ENCODE measurements at regions not wholly inside any gene's neighbourhood (a gene's known extent, or its start where the extent isn't known, plus 50 kb on each side); places are given as distances from the start of the nearest gene placed in this dataset.

- H3K9ac ChIP-seq (ENCODE audit: control insufficient read depth, insufficient read depth, low read length), result no peak overlapping the region
- ChIA-PET SMC1A (ENCODE audit: uncharacterized antibody, unreplicated experiment) (no interaction called here), CTCF (no interaction called here), RAD21 (ENCODE audit: unreplicated experiment) (no interaction called here), POLR2A (no interaction called here)
- H3K4me2 ChIP-seq (ENCODE audit: control insufficient read depth, insufficient read depth), result no peak overlapping the region
- in situ Hi-C loops (cut with MboI) (no loop called here), intact Hi-C loops (cut with micrococcal nuclease; ENCODE audit: unreplicated experiment) (no loop called here)
- no peak overlapping the region for H2AFZ ChIP-seq (ENCODE audit: control insufficient read depth, low read depth, low read length)
- FAIRE-seq (no peak), ATAC-seq (no peak), DNase-seq (ENCODE audit: low read depth, low spot score) (no peak)
- no peak overlapping the region for H3K4me3 ChIP-seq
- WGBS (ENCODE audit: insufficient coverage, insufficient replicate concordance, low lambda C conversion rate, missing lambda C conversion rate), result 12% methylated on average over 2 of the region's 2 CpGs
- no peak overlapping the region for H3K27ac ChIP-seq (ENCODE audit: control insufficient read depth, insufficient read depth)
- H3K36me3 ChIP-seq (ENCODE audit: control insufficient read depth in 2 of 2, insufficient read depth in 2 of 2, low read length in 1 of 2), result no peaks in the 10 kb centered on the region
- no peak for TF ChIP-seq BHLHE40 (IDR thresholded peaks at IDR 0.05; ENCODE audit: borderline replicate concordance in 1 of 2, low read depth in 2 of 2, low read length in 1 of 2)
- no peak for TF ChIP-seq ZNF207 (IDR thresholded peaks at IDR 0.05; ENCODE audit: borderline replicate concordance)
- TF ChIP-seq SUPT20H (IDR thresholded peaks at IDR 0.05; ENCODE audit: borderline replicate concordance, control insufficient read depth, low read depth, low read length), result no peak
- no peak for TF ChIP-seq BRCA1 (IDR thresholded peaks at IDR 0.05; ENCODE audit: low read depth, low read length)
- no peak for TF ChIP-seq POLR2AphosphoS2 (IDR thresholded peaks at IDR 0.05; ENCODE audit: low read depth, low read length)
- no peak for TF ChIP-seq ZSCAN29 (IDR thresholded peaks at IDR 0.05)
- TF ChIP-seq POU2F2 (IDR thresholded peaks at IDR 0.05; ENCODE audit: borderline replicate concordance, low read depth, low read length), result no peak
- no peak for TF ChIP-seq MAX (IDR thresholded peaks at IDR 0.05; ENCODE audit: low read depth, low read length)
- TF ChIP-seq E4F1 (IDR thresholded peaks at IDR 0.05; ENCODE audit: borderline replicate concordance, partially characterized antibody), result no peak
- no peak for TF ChIP-seq POLR2A (IDR thresholded peaks at IDR 0.05; ENCODE audit: low read depth, low read length)
- no peak for TF ChIP-seq BCL3 (IDR thresholded peaks at IDR 0.05; ENCODE audit: borderline replicate concordance, insufficient read depth, low read depth, low read length, poor library complexity, severe bottlenecking)
- TF ChIP-seq CBX3 (IDR thresholded peaks at IDR 0.05; ENCODE audit: borderline replicate concordance, low read depth), result no peak
- TF ChIP-seq PKNOX1 (IDR thresholded peaks at IDR 0.05), result no peak
- TF ChIP-seq MEF2B (IDR thresholded peaks at IDR 0.05; ENCODE audit: partially characterized antibody, poor library complexity, severe bottlenecking), result no peak
- TF ChIP-seq NFYA (IDR thresholded peaks at IDR 0.05; ENCODE audit: borderline replicate concordance, low read depth, low read length), result no peak
- no peak for TF ChIP-seq NFYB (IDR thresholded peaks at IDR 0.05; ENCODE audit: insufficient read depth, low read depth, low read length)
- TF ChIP-seq NKRF (conservative IDR thresholded peaks at IDR 0.05), result no peak
- H3K9me3 ChIP-seq (replicated peaks; ENCODE audit: control insufficient read depth, insufficient read depth, low read length), result no peaks in the 10 kb centered on the region
- H3K4me1 ChIP-seq (ENCODE audit: control insufficient read depth, insufficient read depth, low read length), result no peaks in the 10 kb centered on the region
- H4K20me1 ChIP-seq (ENCODE audit: control insufficient read depth, insufficient read depth), result no peaks in the 10 kb centered on the region
- H3K27me3 ChIP-seq (replicated peaks in 1 of 2; ENCODE audit: control insufficient read depth in 2 of 2, insufficient read depth in 2 of 2, low read length in 1 of 2), result no peaks in the 10 kb centered on the region
- no peaks in the 10 kb centered on the region for H3K79me2 ChIP-seq (ENCODE audit: control insufficient read depth, insufficient read depth, low read length)
- BruUV-seq (replicated peaks), result no TSS peak
Observed at GRCh38 chr4:28799696-28800095, 1920.5 kb upstream of the PCDH7 start.

Data from GM12878 (cell line).